ENCODE measurements at regions not wholly inside any gene's neighbourhood (a gene's known extent, or its start where the extent isn't known, plus 50 kb on each side); places are given as distances from the start of the nearest gene placed in this dataset.

GRCh38 chr4:83207497-83208101 is 77.0 kb downstream of the COQ2 start:
- WGBS, 2 donors (ENCODE audit: low coverage in 1 of 2) = 21 to 53% methylated on average over 5 to 6 of the region's 6 CpGs
- peak overlapping the region; percentile 69 to 79 (median 72) for H3K27ac ChIP-seq

GRCh38 chr4:83205760-83206159 is 78.8 kb downstream of the COQ2 start:
- no peaks in the 10 kb centered on the region for H3K9me3 ChIP-seq
- in situ Hi-C loops (cut with MboI; ENCODE audit: low pct_ligation_motif_present in 1 of 4, low pct_unique_long_range_greater_than_20kb in 1 of 4, low sequenced_read_pairs in 3 of 4) (no loop called here), intact Hi-C loops (cut with DNase I; ENCODE audit: low total_unique reads) (no loop called here)
- H3K27me3 ChIP-seq = no peaks in the 10 kb centered on the region
- no peak for DNase-seq
- peaks cover 11 to 21% (median 11%) of the 10 kb centered on the region in 4 donors for H3K4me1 ChIP-seq
- no peak overlapping the region for H3K4me3 ChIP-seq
- no peak overlapping the region for H3K27ac ChIP-seq
- no peak for TF ChIP-seq POLR2AphosphoS5 (IDR thresholded peaks at IDR 0.05)
- TF ChIP-seq, protein P1, sequence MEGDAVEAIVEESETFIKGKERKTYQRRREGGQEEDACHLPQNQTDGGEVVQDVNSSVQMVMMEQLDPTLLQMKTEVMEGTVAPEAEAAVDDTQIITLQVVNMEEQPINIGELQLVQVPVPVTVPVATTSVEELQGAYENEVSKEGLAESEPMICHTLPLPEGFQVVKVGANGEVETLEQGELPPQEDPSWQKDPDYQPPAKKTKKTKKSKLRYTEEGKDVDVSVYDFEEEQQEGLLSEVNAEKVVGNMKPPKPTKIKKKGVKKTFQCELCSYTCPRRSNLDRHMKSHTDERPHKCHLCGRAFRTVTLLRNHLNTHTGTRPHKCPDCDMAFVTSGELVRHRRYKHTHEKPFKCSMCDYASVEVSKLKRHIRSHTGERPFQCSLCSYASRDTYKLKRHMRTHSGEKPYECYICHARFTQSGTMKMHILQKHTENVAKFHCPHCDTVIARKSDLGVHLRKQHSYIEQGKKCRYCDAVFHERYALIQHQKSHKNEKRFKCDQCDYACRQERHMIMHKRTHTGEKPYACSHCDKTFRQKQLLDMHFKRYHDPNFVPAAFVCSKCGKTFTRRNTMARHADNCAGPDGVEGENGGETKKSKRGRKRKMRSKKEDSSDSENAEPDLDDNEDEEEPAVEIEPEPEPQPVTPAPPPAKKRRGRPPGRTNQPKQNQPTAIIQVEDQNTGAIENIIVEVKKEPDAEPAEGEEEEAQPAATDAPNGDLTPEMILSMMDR (IDR thresholded peaks at IDR 0.05) = no peak
- TF ChIP-seq POLR2A (IDR thresholded peaks at IDR 0.05) = no peak
- TF ChIP-seq EP300 (IDR thresholded peaks at IDR 0.05; ENCODE audit: low read depth) = no peak
- H3K36me3 ChIP-seq = no peaks in the 10 kb centered on the region
- WGBS, 2 donors (ENCODE audit: low coverage in 1 of 2) = 36 to 69% methylated on average over 2 of the region's 2 CpGs

More at GRCh38 chr4:83207497-83208101, 77.0 kb downstream of the COQ2 start:
- no peak overlapping the region for H3K4me3 ChIP-seq
- intact Hi-C loops (cut with DNase I; ENCODE audit: low total_unique reads) = no loop called here
- in situ Hi-C loops (cut with MboI; ENCODE audit: low pct_ligation_motif_present in 1 of 4, low pct_unique_long_range_greater_than_20kb in 1 of 4, low sequenced_read_pairs in 3 of 4) = no loop called here
- no peaks in the 10 kb centered on the region for H3K27me3 ChIP-seq
- no peaks in the 10 kb centered on the region for H3K36me3 ChIP-seq
- peaks cover 11 to 34% (median 19%) of the 10 kb centered on the region in 4 donors for H3K4me1 ChIP-seq
- no peaks in the 10 kb centered on the region for H3K9me3 ChIP-seq
- TF ChIP-seq POLR2AphosphoS5 (IDR thresholded peaks at IDR 0.05) (peak in 1 of 3 donors; percentile 46), EP300 (IDR thresholded peaks at IDR 0.05; ENCODE audit: low read depth) (no peak), POLR2A (IDR thresholded peaks at IDR 0.05) (no peak)
- TF ChIP-seq, protein P1 (IDR thresholded peaks at IDR 0.05) = no peak
- peak; percentile 46 for DNase-seq

GRCh38 chr4:83204731-83205130 is 79.9 kb downstream of the COQ2 start:
- H3K27ac ChIP-seq = no peak overlapping the region
- WGBS, 2 donors (ENCODE audit: low coverage in 1 of 2) = 15 to 23% methylated on average over 2 to 3 of the region's 3 CpGs
- in situ Hi-C loops (cut with MboI; ENCODE audit: low pct_ligation_motif_present in 1 of 4, low pct_unique_long_range_greater_than_20kb in 1 of 4, low sequenced_read_pairs in 3 of 4) = no loop called here
- intact Hi-C loops (cut with DNase I; ENCODE audit: low total_unique reads) = no loop called here
- H3K4me1 ChIP-seq = peaks cover 11 to 21% (median 11%) of the 10 kb centered on the region in 4 donors
- H3K36me3 ChIP-seq = no peaks in the 10 kb centered on the region
- no peaks in the 10 kb centered on the region for H3K9me3 ChIP-seq
- H3K27me3 ChIP-seq = no peaks in the 10 kb centered on the region
- no peak for DNase-seq
- H3K4me3 ChIP-seq = no peak overlapping the region
- TF ChIP-seq POLR2A (IDR thresholded peaks at IDR 0.05) (no peak), POLR2AphosphoS5 (IDR thresholded peaks at IDR 0.05) (no peak), EP300 (IDR thresholded peaks at IDR 0.05; ENCODE audit: low read depth) (no peak)
- TF ChIP-seq, protein P1 (IDR thresholded peaks at IDR 0.05) = no peak

DNA sequence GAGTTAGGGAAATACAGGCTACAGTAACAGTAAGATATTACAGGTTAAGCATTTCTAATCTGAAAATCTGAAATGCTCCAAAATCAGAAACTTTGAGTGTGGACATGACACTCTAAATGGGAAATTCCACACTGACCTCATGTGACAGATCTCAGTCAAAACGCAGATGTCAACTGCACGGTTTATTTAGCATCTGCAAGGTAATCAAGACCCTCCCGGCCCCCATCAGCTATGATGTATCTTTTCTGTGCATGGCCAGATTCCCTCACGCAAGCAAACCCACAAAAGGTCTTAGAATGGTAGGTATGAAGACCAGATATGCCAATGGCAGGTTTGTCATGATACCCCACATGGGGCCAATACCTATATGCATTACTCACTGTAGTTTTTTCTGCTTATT is 82.8 kb downstream of the COQ2 start:
- Histone ChIP-seq H3K36me3 (no peaks in the 10 kb centered on the region), H3K27me3 (no peaks in the 10 kb centered on the region), H3K4me1 (peaks cover 0 to 20% (median 9%) of the 10 kb centered on the region in 4 donors), H3K4me3 (no peak overlapping the region), H3K27ac (no peak overlapping the region), H3K9me3 (no peaks in the 10 kb centered on the region)
- TF ChIP-seq POLR2AphosphoS5 (IDR thresholded peaks at IDR 0.05) (no peak), POLR2A (IDR thresholded peaks at IDR 0.05) (no peak), EP300 (IDR thresholded peaks at IDR 0.05; ENCODE audit: low read depth) (no peak)
- TF ChIP-seq, protein P1 (IDR thresholded peaks at IDR 0.05) = no peak
- in situ Hi-C loops (cut with MboI; ENCODE audit: low pct_ligation_motif_present in 1 of 4, low pct_unique_long_range_greater_than_20kb in 1 of 4, low sequenced_read_pairs in 3 of 4) = no loop called here
- no peak for DNase-seq
- intact Hi-C loops (cut with DNase I; ENCODE audit: low total_unique reads) = no loop called here
- WGBS, 2 donors (ENCODE audit: low coverage in 1 of 2) = 90 to 100% methylated on average over 2 to 4 of the region's 4 CpGs
